HG03097 (cell line): ENCODE measurements at regions not wholly inside any gene's neighbourhood (a gene's known extent, or its start where the extent isn't known, plus 50 kb on each side); places are given as distances from the start of the nearest gene placed in this dataset.

ENCODE experiments used
- ATAC-seq: cut with Tn5 transposase; IDR thresholded peaks from one replicate; pipeline ENCODE4 v1.9.1; 2021; ENCODE audit not compliant: unreplicated experiment, low FRiP score

GRCh38 chr10:123479640-123480039, 186.5 kb upstream of the GPR26 start:
- ATAC-seq, result no peak

- no peak for ATAC-seq
Measured at GRCh38 chr10:123480344-123480743, 185.8 kb upstream of the GPR26 start.

- ATAC-seq, result no peak
Measured at GRCh38 chr10:123480845-123481244, 185.3 kb upstream of the GPR26 start.

GRCh38 chr10:123484722-123485121, 181.4 kb upstream of the GPR26 start:
- ATAC-seq, result no peak

GRCh38 chr10:123485341-123485960, 180.7 kb upstream of the GPR26 start:
- no peak for ATAC-seq

DNA sequence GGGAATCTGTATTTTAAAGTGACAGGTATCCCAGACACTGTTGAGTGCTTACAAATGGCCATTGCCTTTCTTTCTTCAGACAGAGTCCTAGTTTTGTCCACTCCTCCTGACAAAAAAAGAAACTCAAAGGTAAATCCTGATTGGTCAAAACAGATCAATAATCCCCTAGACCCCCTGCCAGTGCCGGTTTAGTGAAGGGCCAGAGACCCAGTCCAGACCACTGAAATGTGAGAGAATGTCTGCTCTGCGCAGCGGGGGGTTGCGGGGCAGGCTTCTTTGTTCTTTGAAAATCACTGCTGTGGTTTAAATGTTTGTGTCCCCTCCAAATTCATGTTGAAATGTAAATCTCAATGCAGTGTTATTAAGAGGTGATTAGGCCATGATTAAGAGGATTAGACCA, 177.7 kb upstream of the GPR26 start:
- no peak for ATAC-seq

DNA sequence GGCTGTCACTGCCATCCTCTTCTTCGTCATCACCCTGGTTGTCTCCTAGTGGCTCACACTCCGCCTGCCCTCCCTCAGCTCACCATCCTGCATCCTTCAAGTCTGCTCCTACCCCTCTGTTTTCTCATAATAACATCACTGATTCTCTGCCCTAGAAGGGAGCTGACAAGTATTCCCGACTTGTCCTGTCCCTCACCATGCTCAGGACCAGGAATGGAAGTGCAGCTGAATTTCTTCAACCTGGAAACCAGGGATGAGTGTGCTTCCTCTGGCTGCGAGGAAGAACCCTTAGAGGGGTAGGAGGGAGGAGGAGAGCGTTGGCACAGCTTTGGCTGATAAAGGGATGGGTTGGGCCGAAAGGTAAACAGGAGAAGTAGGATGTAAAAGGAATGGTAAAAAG, 174.8 kb upstream of the GPR26 start:
- no peak for ATAC-seq

- ATAC-seq, result no peak
Measured at GRCh38 chr10:123492016-123492415, 174.1 kb upstream of the GPR26 start.

- ATAC-seq, result no peak
Measured at GRCh38 chr10:123494301-123494808, 171.8 kb upstream of the GPR26 start.

DNA sequence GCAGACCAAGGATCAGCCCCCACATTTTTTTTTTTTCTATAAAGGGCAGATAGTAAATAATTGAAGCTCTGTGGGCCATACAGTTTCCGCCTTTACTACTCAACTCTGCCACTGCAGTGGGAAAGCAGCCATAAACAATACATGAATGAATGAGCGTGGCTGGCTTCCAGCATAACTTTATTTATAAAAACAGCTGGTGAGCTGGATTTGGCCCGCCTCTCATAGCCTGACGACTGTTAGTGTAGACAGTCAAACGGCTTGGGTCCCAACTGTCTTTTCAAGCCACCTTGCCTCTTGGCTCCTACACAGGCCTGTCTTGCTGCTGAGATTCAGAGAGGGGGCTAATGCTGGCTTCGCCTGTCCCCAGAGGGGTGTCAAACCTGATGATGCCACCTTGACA, 169.8 kb upstream of the GPR26 start:
- no peak for ATAC-seq

GRCh38 chr10:123496996-123497660, 169.0 kb upstream of the GPR26 start:
- ATAC-seq, result no peak

GRCh38 chr10:123500110-123500509, 166.0 kb upstream of the GPR26 start:
- no peak for ATAC-seq

GRCh38 chr10:123501148-123501547, 165.0 kb upstream of the GPR26 start:
- ATAC-seq, result no peak

DNA sequence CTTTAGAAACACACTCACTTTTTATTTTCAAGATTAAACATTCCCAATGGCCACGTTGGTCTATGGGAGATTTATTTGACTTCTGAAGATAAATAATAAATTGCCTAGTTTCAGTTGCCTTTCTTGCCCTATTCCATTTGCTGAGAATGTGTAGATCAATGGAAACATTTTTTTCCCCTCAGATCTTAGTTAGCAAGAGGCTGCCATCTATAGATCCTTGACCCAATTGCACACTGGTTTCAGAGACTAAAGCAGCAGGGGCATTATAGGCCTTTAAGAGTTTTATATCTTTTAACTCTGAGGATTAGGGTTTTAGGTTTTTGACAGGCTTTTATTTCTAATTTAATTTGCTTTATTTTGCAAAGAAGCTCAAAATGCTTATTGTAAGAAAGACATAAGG, 163.2 kb upstream of the GPR26 start:
- ATAC-seq, result no peak

DNA sequence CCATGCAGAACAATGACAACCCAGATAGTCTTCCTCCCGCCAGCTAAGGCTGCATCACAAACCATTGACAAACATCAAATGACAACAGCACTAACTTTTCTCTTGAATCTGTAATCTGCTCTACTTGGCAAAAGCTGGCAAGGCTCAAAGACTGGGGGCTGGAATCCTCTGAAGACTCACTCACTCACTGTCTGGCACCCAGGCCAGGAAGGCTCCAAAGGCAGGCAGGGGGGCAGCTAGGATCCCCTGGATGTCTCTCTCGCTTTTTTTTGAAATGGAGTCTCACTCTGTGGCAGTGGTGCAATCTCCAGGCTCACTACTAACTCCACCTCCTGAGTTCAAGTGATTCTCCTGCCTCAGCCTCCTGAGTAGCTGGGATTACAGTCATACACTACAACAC, 159.7 kb upstream of the GPR26 start:
- no peak for ATAC-seq

DNA sequence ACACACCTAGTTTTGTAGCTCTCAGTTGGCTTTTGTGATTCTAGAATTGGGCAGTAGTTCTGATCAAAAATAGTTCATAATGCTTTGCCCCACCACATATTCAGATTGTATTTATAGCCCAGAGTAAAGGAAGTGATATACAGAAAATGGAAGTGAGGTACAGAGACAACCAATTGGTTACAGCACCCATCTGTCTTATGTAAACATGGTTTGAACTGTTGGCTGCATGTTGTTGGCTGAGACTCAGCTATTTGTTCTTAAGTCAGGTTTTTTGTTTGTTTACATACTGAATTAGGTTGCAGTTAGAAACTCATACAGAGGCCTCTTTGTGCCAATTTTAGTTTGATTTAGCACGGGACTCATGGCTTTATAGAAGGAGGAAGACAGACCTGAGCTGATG, 158.9 kb upstream of the GPR26 start:
- ATAC-seq, result no peak

GRCh38 chr10:123509338-123509737, 156.8 kb upstream of the GPR26 start:
- no peak for ATAC-seq

DNA sequence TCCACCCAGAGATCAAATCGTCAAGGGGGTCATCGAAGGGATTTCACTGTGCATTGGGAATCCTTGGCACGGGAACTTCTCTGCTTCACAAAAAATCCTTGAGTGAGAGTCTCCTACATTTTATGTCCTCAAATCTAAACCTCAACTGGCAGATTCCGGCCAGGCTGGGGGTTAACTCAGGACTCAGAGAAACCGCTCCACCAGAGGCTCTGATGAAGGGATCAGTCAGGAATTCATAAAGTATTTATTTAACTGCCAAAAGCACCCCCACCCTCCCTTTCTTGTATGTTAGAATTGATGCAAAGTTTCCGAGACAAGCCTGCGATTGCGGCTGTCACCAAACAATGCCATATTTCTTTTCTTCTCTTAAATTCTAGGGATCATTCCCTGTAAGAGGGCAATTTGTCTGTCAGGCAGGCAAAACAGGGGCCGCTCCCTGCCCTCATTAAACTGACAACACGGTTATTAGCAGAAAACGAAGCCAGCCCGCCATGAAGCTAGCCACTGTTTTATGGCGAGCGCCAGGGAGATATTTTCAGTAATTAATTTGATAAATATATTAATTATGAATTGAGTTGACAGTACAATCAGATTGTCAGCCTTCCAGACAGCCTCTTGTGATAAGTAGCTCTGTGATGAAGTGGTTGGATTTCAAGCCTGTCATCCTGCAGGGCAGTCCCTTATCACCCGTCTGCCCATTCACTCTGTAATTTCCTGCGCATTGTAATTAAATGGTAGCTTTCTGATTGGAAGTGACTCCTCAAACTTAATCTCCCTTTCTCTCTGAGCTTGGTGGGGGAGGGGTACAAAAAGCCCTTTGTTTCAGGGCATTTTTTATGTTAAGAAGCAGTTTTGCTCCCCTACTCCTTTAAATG, 153.0 kb upstream of the GPR26 start:
- no peak for ATAC-seq

DNA sequence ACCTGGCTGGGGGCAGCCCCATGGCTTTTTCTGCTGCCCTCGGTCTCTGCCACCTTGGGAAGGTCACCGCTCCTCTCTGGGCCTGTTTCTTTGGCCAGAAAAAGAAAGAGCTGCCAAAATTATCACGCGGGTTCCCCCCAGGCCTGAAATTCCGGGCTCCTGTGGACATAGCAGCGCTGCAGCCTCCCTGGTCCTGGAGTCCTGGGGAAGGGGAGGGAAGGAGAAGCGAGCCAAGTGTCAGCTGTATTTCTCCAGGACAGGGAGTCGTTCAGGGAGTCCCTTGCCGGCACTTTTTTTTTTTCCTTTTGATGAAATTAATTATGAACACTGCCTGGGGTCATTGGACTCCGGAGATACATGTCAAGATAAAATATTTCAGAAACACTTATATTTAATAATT, 152.3 kb upstream of the GPR26 start:
- ATAC-seq, result no peak

DNA sequence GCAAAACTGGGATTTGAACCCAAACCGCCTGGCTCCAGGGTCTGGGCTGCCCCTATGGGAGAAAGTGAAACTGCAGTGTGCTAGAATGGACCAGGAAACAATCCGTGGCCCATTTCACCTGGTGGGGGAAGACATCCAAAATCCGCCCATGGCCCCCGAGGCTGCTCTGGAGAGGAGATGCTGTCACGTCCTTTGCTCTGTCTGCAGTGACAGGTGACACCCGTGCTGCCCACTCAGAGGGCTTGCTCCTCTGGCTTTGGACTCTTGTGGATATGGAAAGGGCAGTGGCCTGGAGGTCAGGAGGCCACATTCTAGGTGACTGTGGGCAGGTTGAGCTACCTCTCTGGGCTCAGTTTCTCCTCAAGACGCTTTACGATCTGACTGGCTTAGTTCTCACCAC, 151.2 kb upstream of the GPR26 start:
- ATAC-seq, result no peak

DNA sequence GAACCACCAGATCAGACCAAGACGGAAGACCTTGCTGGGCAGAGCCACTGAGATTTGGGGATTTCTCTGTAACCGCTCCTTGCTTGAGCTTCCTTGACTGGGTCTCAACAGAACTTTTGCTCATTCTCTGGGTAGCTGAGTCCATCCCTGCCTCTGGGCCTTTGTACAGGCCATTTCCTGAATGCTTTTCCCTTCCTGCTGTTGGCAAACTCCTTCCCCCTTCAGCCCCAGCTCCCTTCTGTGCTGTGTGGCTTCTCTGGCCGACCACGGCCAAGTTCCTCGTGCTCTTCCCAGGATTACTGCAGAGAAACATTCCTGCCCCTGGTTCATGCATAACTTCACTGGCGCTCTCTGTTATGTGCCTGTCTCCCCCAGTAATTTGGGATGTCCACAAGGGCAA, 150.5 kb upstream of the GPR26 start:
- no peak for ATAC-seq

- no peak for ATAC-seq
Measured at GRCh38 chr10:123516291-123516690, 149.9 kb upstream of the GPR26 start.
